ENCODE measurements at regions not wholly inside any gene's neighbourhood (a gene's known extent, or its start where the extent isn't known, plus 50 kb on each side); places are given as distances from the start of the nearest gene placed in this dataset.

DNA sequence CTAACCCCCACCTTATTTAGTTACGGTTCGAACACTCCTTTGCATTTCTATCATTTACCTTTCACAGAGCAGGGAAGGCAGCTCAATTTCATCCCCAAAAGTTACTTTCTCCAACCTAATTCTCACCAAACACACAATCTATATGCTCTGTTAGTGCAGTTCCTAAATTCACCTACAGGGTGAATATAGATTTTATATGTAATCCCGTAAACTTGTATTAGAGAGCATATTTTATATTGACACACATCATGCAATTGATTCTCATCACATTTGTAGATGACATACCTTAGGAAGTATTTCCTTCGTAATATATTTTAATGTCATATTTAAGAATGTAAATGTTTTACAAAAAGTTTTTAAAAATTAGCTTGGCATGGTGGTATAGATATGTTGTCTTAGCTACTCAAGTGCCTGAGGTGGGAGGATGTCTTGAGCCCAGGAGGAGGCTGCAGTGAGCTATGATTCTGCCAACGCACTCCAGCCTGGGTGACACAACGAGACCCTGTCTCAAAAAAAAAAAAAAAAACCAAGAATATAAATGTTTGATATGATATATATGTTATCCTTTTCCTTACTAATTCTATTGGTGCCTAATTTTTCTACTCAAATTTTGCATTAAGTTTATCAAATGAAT lies 57.3 kb upstream of the TNFRSF19 start:
- H3K9me3 ChIP-seq = no peaks in the 10 kb centered on the region
- no peaks in the 10 kb centered on the region for H3K27me3 ChIP-seq (ENCODE audit: low read depth)
- H3K27ac ChIP-seq = no peak overlapping the region
- TF ChIP-seq, protein P1, sequence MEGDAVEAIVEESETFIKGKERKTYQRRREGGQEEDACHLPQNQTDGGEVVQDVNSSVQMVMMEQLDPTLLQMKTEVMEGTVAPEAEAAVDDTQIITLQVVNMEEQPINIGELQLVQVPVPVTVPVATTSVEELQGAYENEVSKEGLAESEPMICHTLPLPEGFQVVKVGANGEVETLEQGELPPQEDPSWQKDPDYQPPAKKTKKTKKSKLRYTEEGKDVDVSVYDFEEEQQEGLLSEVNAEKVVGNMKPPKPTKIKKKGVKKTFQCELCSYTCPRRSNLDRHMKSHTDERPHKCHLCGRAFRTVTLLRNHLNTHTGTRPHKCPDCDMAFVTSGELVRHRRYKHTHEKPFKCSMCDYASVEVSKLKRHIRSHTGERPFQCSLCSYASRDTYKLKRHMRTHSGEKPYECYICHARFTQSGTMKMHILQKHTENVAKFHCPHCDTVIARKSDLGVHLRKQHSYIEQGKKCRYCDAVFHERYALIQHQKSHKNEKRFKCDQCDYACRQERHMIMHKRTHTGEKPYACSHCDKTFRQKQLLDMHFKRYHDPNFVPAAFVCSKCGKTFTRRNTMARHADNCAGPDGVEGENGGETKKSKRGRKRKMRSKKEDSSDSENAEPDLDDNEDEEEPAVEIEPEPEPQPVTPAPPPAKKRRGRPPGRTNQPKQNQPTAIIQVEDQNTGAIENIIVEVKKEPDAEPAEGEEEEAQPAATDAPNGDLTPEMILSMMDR (IDR thresholded peaks at IDR 0.05) = no peak
- H3K4me1 ChIP-seq = no peaks in the 10 kb centered on the region
- no peak overlapping the region for H3K4me3 ChIP-seq
- intact Hi-C loops (cut with DNase I) = no loop called here
- no peak for ATAC-seq
- DNase-seq = no peak
- no peaks in the 10 kb centered on the region for H3K36me3 ChIP-seq

DNA sequence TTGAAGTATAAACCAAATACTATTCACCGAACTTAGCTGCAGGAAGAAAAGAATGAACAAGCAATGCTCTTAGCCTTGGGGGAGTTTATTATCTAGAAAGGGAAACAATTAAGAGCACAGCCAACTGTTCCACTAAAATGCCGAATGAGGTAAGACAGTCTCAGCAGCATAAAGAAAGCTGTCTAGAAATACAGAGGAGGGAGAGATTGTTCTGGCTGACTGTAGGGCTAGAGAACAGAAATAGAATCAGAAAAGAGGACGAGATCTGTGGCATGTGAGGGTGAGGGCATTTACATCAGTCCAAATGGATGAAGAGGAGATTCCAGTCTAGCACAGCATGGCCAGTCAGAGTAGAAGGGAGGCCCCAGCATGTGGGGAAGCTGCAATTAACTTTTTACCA lies 56.8 kb upstream of the TNFRSF19 start:
- DNase-seq (no peak), ATAC-seq (no peak)
- Histone ChIP-seq H3K9me3 (no peaks in the 10 kb centered on the region), H3K36me3 (no peaks in the 10 kb centered on the region), H3K27ac (no peak overlapping the region), H3K27me3 (ENCODE audit: low read depth) (no peaks in the 10 kb centered on the region), H3K4me1 (no peaks in the 10 kb centered on the region), H3K4me3 (no peak overlapping the region)
- intact Hi-C loops (cut with DNase I) = no loop called here
- TF ChIP-seq, protein P1 (IDR thresholded peaks at IDR 0.05) = no peak

DNA sequence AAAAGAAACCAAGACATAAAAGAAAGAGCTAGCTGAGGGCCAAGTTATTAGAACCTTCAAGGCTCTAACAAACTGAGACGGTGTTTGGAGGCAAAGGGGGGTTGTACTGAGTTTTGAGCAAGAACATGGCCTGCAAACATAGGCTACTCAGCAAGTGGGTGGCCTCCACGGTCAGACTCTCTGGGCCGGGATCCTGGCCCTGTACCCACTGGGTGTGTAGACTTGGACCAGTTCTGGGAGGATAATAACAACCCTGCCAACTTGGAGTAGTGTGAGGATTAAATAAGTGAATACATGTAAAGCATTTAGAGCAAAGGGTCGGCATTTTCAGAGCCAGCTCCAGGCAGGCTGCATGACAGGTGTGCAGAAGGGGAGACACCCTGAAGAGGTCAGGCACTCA lies 56.1 kb upstream of the TNFRSF19 start:
- no peak for DNase-seq
- intact Hi-C loops (cut with DNase I) = no loop called here
- TF ChIP-seq, protein P1 (IDR thresholded peaks at IDR 0.05) = no peak
- ATAC-seq = no peak
- Histone ChIP-seq H3K9me3 (no peaks in the 10 kb centered on the region), H3K27ac (no peak overlapping the region), H3K27me3 (ENCODE audit: low read depth) (no peaks in the 10 kb centered on the region), H3K4me1 (no peaks in the 10 kb centered on the region), H3K36me3 (no peaks in the 10 kb centered on the region), H3K4me3 (no peak overlapping the region)

DNA sequence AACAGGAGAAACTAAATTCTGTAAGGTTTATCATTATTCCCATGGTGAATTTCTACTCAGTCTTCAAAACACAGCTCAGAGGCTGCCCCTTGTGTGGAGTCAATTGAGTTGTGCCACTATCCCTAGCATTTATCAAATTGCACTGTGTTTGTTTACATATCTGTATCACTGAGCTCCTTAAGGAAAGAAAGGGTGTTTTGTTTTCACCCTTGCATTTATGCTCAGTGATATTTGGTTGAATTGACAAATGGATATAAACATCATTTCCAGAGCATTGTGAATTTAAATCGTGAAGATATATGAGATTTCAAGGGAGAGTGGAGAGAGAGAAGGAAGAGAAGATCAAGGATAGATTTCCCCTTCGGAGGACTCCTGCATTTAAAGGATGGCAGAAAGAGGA lies 55.1 kb upstream of the TNFRSF19 start:
- Histone ChIP-seq H3K4me1 (no peaks in the 10 kb centered on the region), H3K36me3 (no peaks in the 10 kb centered on the region), H3K4me3 (no peak overlapping the region), H3K9me3 (no peaks in the 10 kb centered on the region), H3K27ac (no peak overlapping the region), H3K27me3 (ENCODE audit: low read depth) (no peaks in the 10 kb centered on the region)
- intact Hi-C loops (cut with DNase I) = no loop called here
- ATAC-seq (no peak), DNase-seq (no peak)
- TF ChIP-seq, protein P1 (IDR thresholded peaks at IDR 0.05) = no peak

DNA sequence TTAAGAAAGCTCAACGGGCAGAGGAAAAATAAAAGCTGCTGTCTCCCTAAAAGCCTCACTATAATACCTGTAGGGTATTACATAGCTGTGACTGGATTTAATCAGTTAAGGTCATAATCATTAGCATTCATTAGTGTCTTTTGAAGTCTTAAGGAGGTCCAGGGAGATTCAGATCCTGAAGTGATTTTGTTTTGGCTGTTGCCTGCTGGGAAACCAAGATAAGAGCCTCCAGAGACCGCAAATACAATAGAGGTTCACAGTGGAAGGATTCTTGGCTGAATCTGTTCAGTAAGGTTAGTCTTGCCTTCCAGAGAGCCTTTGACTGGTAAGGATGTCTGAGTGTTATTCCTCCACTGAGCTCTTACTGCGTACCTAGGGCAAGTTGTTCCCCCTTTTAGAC lies 54.0 kb upstream of the TNFRSF19 start:
- no peaks in the 10 kb centered on the region for H3K9me3 ChIP-seq
- no peak for DNase-seq
- intact Hi-C loops (cut with DNase I) = no loop called here
- H3K4me1 ChIP-seq = no peaks in the 10 kb centered on the region
- no peak overlapping the region for H3K4me3 ChIP-seq
- no peaks in the 10 kb centered on the region for H3K36me3 ChIP-seq
- no peak overlapping the region for H3K27ac ChIP-seq
- ATAC-seq = no peak
- no peaks in the 10 kb centered on the region for H3K27me3 ChIP-seq (ENCODE audit: low read depth)
- TF ChIP-seq, protein P1 (IDR thresholded peaks at IDR 0.05) = no peak
